Activated naive CD8-positive, alpha-beta T cell (primary cell): ENCODE measurements at regions not wholly inside any gene's neighbourhood (a gene's known extent, or its start where the extent isn't known, plus 50 kb on each side); places are given as distances from the start of the nearest gene placed in this dataset.

Experiments
- H3K27ac Mint-ChIP-seq: one replicate; pipeline ENCODE4 v1.8.0; 2021; ENCODE audit warnings: mixed read lengths
- H3K27me3 Mint-ChIP-seq: one replicate; pipeline ENCODE4 v1.8.0; 2021; ENCODE audit warnings: mixed read lengths
- H3K36me3 Mint-ChIP-seq: one replicate; pipeline ENCODE4 v1.8.0; 2021; ENCODE audit warnings: mixed read lengths
- H3K4me1 Mint-ChIP-seq: one replicate; pipeline ENCODE4 v1.8.0; 2021; ENCODE audit warnings: low read depth, mixed read lengths
- H3K4me3 Mint-ChIP-seq: one replicate; pipeline ENCODE4 v1.8.0; 2021; ENCODE audit warnings: mild to moderate bottlenecking, mixed read lengths
- H3K9me3 Mint-ChIP-seq: one replicate; pipeline ENCODE4 v1.8.0; 2021; ENCODE audit warnings: low read depth, mixed read lengths

DNA sequence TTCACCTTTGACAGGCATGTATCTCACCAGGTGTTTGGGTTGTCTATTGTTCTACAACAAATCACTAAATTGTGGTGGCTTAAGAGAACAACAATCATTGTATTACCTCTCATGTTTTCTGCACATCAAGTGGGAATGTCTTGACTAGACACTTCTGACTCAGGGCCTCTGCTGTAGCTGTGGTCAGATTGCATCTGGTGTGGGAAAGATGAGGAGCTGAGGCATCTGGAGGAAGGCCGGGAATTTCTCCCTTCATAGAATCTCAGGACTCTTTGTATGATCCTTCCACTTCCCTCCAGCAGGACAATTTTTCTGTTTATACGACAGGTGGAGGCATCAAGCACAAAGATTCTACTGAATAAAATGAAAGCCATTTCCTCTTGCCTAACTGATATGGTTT, 511.8 kb upstream of the NBEA start:
- Mint-ChIP-seq H3K27me3 (no peaks in the 10 kb centered on the region), H3K4me3 (no peak overlapping the region), H3K9me3 (no peaks in the 10 kb centered on the region), H3K4me1 (no peaks in the 10 kb centered on the region), H3K36me3 (no peaks in the 10 kb centered on the region), H3K27ac (no peak overlapping the region)

DNA sequence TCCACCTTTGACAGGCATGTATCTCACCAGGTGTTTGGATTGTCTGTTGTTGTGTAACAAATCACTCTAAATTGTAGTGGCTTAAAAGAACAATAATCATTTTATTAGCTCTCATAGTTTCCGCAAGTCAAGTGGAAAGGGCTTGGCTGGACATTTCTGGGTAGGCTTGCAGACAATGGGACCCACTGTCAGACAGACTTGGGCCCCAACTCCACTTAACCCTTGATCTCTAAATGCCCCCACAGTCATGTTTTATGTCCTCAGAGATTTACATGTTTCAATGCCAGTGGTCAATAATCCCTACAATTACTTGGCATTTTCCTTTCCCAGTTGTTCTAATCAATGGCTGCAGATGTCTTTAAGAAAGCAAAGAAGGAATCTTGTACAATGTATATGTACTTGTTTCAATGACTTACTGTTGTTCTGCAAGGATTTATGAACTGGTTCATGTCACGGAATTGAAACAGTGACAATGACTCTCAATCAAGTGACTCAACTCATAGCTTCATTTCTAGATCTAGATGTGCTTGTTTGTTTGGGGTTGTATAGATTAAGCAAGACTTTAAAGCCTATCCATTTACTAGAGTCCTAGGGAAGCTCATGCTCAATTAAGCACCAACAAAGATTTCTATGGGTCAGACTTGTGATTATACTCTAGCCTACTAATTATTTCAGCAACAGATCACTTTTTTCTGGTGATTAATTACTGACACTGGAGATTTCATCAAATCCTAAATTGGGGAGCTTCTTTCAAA, 510.1 kb upstream of the NBEA start:
- no peak overlapping the region for H3K4me3 Mint-ChIP-seq
- H3K36me3 Mint-ChIP-seq = no peaks in the 10 kb centered on the region
- no peaks in the 10 kb centered on the region for H3K9me3 Mint-ChIP-seq
- no peak overlapping the region for H3K27ac Mint-ChIP-seq
- H3K27me3 Mint-ChIP-seq = no peaks in the 10 kb centered on the region
- no peaks in the 10 kb centered on the region for H3K4me1 Mint-ChIP-seq

DNA sequence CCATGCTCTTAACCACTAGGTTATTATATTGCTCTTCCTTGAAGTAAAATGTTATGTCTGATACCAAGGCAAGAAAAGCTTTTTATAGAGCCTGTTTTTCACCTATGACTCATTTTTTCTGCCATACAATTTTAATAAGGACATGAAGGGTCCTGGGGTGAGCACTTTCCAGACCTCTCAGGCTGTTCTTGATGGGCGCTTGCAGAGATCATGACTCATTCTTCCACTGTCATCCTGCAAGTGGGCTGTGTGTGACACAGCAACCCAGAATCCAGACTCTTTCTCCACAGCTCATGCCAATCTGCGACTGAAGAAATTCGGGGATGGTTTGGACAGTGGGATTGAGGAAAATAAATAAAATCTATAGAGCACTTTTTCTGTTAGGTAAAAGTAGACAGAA, 506.7 kb upstream of the NBEA start:
- Mint-ChIP-seq H3K36me3 (no peaks in the 10 kb centered on the region), H3K9me3 (no peaks in the 10 kb centered on the region), H3K27me3 (no peaks in the 10 kb centered on the region), H3K27ac (no peak overlapping the region), H3K4me3 (no peak overlapping the region), H3K4me1 (no peaks in the 10 kb centered on the region)

DNA sequence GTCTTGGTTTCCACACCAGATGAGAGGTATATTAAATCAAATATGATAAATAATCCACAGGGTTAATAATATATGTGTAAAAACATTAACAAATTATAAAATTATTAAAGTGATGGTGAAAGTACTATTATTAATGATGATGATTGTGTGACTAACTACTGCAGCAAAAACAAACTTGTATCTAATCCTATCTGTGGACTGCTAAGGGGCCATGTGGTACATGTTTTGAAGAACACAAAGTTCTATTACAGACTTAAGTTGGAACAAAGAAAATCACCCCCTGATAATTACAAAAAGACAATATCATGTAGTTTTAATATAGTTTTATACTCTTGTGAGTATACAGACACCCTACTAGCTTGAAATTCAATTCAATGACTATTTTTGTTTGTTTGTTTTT, 504.2 kb upstream of the NBEA start:
- Mint-ChIP-seq H3K4me3 (no peak overlapping the region), H3K36me3 (no peaks in the 10 kb centered on the region)

DNA sequence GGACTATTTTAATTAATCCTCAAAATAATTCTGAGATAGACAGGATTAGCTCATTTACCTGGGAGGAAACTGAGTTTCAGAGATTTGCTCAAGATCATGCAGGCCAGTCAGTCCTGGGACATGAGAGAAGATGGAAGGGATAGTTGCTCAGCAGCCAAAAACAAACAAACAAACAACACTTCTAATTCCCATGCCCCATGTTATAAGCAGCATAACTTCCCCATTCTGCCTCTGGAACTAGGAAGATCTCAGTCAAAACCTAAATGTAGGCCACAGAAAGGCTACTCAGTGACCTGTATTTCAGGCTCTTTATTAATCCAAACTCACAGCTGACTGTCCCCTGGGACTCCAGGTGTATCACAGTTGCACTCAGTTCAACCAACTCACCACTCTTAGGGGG, 489.2 kb upstream of the NBEA start:
- H3K9me3 Mint-ChIP-seq = no peaks in the 10 kb centered on the region
- no peaks in the 10 kb centered on the region for H3K4me1 Mint-ChIP-seq
- no peak overlapping the region for H3K27ac Mint-ChIP-seq
- H3K27me3 Mint-ChIP-seq = peaks cover 4% of the 10 kb centered on the region
- H3K36me3 Mint-ChIP-seq = peaks cover 2% of the 10 kb centered on the region
- H3K4me3 Mint-ChIP-seq = no peak overlapping the region

More for the DNA sequence above, 504.2 kb upstream of the NBEA start:
- Mint-ChIP-seq H3K27me3 (no peaks in the 10 kb centered on the region), H3K27ac (no peak overlapping the region), H3K9me3 (no peaks in the 10 kb centered on the region), H3K4me1 (no peaks in the 10 kb centered on the region)

DNA sequence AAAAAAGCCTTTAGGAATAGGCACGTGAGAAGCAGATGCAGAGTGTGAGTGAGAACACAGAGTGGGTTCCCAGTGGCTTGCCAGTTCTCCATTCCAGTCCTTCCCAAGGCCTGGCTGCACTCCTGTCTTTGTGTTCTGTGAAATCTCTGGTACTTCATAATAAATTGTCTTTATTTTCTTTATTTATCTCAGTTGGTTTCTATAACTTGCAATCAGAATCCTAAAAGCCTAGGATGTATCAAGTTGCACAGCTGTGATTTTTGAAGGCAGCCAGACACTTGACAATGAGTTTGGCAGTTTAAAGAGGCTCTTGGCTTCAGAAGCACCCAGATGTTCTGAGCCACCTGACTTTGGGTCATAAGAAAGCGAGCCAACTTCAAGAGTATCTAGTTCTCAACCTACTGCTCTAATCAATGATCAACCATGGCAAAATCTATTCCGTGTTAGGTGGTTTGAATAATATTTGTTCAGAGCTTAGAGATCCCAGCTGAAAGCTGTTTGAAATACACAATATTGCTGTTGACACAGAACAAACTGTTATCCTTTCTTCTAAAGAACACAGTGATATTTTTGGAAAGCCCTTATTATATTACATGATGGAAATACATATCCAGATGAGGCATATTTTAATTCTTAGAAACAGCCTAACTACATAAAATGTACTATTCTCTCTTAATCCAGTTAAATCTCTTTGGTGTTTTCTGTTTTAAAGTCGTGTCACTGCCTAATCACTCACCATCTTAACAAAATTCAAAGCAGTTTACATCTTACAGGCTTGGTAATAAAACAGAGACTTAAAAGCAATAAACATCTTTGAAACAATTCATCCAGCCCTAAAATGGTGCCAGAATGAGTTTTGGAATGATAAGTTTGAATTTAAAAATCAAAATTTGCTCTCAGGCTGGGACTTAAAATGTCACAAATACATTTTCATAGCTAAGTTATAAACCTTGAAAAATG, 483.0 kb upstream of the NBEA start:
- Mint-ChIP-seq H3K27ac (no peak overlapping the region), H3K4me3 (no peak overlapping the region), H3K27me3 (peaks cover 4% of the 10 kb centered on the region), H3K4me1 (no peaks in the 10 kb centered on the region), H3K36me3 (peaks cover 2% of the 10 kb centered on the region), H3K9me3 (no peaks in the 10 kb centered on the region)

DNA sequence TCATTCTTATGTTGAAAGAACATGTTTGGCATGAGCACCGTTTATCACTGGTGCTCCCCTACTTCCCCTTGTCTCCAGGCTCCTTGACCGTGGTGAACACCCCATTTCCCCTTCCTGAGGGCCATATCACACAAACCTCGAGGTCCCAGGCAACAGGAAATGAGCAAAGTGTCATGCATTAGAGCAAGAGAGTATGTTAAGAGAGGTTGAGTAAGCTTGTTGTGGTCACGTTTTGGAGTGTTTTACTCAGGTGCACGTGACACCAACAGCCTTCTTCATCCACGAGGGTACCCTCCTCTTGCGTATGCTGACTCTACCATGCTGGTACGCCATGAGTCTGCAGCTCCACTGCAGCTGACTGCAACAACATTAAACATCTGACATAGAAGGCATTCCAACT, 482.2 kb upstream of the NBEA start:
- Mint-ChIP-seq H3K27me3 (peaks cover 1% of the 10 kb centered on the region), H3K27ac (no peak overlapping the region), H3K9me3 (no peaks in the 10 kb centered on the region), H3K4me3 (no peak overlapping the region), H3K36me3 (peaks cover 2% of the 10 kb centered on the region), H3K4me1 (no peaks in the 10 kb centered on the region)

DNA sequence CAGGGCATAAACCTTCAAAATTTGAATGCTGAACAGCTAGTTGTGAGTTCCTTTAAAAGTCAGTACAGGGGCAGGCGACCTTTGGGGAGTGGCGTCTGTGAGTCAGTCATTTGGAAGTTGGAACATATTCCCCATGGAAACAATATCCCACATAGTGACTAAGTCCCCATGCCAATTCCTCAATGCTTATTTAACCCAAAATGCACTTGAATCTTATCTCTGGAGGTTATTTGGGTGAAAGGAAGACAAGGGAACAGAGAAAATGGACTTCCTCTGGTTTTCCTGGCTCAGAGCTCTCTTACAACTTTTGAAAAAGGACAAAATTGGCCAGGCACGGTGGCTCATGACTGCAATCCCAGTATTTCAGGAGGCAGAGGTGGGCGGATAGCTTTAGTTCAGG, 479.2 kb upstream of the NBEA start:
- no peaks in the 10 kb centered on the region for H3K27me3 Mint-ChIP-seq
- no peak overlapping the region for H3K27ac Mint-ChIP-seq
- H3K4me1 Mint-ChIP-seq = no peaks in the 10 kb centered on the region
- no peaks in the 10 kb centered on the region for H3K36me3 Mint-ChIP-seq
- no peaks in the 10 kb centered on the region for H3K9me3 Mint-ChIP-seq
- no peak overlapping the region for H3K4me3 Mint-ChIP-seq

DNA sequence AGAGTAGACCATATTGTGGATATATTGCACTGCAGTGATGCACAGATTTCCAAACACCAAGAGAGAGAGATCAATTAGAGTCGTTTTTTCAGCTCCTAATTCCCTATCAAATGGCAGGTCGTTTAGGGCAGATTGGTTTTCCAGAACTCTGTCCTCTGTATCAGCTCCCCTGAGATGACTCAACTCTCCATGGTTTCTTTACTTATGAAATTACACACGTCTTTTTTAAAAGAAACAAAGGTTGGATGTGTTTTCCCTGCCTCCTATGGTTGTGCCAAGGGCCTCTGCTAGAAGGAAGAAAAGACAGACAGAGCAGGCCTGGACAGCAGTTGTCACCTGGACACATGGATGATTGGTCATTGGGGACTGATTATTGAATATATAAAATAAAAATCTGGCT, 478.1 kb upstream of the NBEA start:
- Mint-ChIP-seq H3K36me3 (no peaks in the 10 kb centered on the region), H3K4me1 (no peaks in the 10 kb centered on the region), H3K4me3 (no peak overlapping the region), H3K27me3 (no peaks in the 10 kb centered on the region), H3K27ac (no peak overlapping the region), H3K9me3 (no peaks in the 10 kb centered on the region)

DNA sequence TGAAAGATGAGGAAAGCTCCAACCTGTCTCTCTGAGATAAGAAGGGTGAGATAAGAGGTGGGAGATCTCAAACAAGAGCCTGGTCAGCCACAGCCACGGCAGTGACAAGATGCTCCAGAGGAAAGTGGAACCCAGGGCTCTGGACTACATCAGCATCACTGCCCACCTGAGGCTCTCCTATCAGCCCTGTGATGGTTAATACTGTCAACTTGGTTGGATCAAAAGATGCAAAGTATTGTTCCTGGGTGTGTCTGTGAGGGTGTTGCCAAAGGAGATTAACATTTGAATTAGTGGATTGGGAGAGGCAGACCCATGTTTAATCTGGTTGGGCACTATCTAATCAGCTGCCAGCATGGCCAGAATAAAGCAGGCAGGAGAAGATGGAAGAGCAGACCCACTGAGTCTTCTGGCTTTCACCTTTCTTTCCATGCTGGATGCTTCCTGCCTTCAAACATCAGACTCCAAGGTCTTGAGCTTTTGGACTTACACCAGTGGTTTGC, 476.6 kb upstream of the NBEA start:
- H3K4me1 Mint-ChIP-seq = no peaks in the 10 kb centered on the region
- H3K36me3 Mint-ChIP-seq = no peaks in the 10 kb centered on the region
- no peaks in the 10 kb centered on the region for H3K27me3 Mint-ChIP-seq
- H3K27ac Mint-ChIP-seq = no peak overlapping the region
- no peaks in the 10 kb centered on the region for H3K9me3 Mint-ChIP-seq
- no peak overlapping the region for H3K4me3 Mint-ChIP-seq

DNA sequence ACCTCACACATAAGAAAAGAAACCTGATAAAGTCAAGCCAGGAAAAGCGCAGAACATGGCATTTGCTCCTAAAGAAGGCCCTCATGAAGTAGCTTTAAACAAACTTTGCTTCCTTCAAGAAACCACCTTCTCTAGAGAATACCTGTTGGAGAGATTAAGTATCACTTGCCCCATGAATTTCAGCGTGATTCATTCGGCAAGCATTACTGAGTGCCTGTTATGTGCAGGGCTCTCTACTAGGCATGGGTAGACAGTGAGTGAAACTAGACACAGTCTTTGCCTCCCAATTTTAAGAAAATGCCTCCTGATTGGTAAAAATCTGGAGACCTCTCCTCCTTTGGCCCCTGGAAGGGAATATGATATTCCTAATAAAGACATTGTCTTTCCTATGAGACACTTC, 475.8 kb upstream of the NBEA start:
- H3K4me3 Mint-ChIP-seq = no peak overlapping the region
- H3K27me3 Mint-ChIP-seq = no peaks in the 10 kb centered on the region
- no peaks in the 10 kb centered on the region for H3K4me1 Mint-ChIP-seq
- no peaks in the 10 kb centered on the region for H3K9me3 Mint-ChIP-seq
- no peak overlapping the region for H3K27ac Mint-ChIP-seq
- H3K36me3 Mint-ChIP-seq = no peaks in the 10 kb centered on the region

DNA sequence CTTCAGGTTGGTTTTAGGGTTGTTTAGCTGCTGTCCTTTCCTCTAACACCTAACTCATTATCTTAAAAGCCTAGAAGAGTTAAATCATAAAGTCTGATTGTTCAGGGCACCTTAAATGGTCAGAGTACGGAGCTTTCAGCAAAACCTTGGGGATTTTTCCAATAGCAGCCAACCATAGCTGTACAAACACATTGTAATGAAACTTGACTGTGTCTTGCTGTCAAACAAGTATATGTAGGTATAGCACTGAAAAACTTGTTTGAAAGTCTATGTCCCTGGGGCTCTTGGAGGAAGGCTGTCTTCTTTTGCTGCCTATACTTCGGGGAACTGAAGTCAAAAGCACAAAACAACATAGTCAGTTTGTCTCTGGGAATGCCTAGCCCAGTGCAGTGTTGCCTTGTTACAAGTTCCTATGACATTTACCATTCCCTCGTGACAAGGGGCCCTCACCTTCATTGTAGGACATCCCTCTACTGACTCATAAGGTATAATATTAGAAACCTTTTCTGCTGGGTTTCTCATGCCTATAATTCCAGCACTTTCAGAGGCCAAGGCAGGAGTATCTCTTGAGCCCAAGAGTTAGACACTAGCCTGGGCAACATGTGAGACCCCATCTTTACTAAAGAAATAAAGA, 474.5 kb upstream of the NBEA start:
- Mint-ChIP-seq H3K27me3 (no peaks in the 10 kb centered on the region), H3K4me1 (no peaks in the 10 kb centered on the region), H3K9me3 (no peaks in the 10 kb centered on the region), H3K4me3 (no peak overlapping the region), H3K27ac (no peak overlapping the region), H3K36me3 (no peaks in the 10 kb centered on the region)

DNA sequence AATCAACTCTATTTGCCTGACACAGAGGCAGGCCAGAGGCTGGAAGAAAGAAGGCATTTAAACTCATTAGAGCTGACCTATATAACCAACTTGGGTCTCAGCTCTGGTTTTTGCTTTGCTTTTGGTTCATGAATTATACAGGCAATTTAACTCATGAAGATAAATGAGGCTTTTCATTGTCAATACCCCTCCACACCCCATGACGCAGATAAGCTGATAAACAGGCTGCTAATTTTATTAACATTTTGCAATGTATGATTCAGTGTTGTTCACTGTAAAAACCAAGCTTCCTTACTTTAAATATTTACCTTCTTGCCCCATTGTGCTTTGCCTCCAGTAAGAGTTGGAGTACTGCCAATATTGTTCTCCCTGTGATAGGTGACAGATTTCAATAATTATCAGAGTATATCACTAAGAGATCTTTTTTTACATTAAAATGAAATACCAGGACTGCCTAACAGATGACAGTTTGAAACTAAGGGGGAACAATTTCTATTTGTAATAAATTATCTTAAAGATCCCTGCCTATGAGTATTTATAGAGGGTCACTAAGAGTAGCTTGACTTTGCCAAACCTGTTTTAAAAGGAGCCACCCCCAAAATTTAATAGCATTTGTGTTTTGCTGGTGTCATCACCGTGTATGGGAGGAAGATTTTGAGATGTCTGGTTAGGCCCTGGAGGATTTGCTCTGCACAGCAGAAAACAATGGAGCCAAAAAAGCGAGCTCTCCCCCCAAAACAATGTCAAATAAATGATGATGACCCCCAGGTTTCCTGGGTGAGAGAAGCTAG, 472.7 kb upstream of the NBEA start:
- H3K9me3 Mint-ChIP-seq = no peaks in the 10 kb centered on the region
- H3K36me3 Mint-ChIP-seq = no peaks in the 10 kb centered on the region
- H3K27me3 Mint-ChIP-seq = no peaks in the 10 kb centered on the region
- H3K4me3 Mint-ChIP-seq = no peak overlapping the region
- H3K4me1 Mint-ChIP-seq = no peaks in the 10 kb centered on the region
- H3K27ac Mint-ChIP-seq = no peak overlapping the region

DNA sequence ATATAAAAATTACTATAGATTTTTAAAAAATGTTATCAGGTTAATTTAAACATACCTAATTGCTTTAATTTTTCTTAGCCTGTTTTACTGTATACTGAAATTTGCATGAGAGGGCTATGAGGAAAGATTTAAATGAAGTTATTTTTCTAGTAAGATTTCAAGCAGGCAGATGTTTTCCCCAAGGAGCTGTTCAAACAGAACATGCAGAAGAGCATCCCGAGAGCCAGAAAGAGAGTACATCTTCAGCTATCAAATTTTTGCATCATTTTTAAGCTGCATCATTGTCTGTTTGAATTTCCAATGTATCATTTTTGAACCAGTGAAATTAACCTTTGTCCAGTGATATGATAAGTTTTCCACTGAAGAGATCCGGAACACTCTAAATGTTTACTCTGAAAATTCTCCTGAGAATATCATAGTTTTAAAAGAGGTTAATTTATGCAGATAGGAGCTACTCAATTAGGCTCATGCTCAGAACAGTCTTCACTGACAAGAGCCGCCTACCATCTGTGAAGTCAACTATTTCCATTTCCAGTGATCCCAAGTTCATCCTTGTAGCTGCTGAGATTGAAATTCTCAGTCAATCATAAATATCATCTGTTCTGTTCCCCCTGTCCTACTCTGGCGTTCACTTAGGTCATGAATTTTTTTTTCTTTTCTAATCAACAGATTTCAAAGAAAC, 467.7 kb upstream of the NBEA start:
- H3K27ac Mint-ChIP-seq = no peak overlapping the region
- H3K4me3 Mint-ChIP-seq = no peak overlapping the region
- no peaks in the 10 kb centered on the region for H3K4me1 Mint-ChIP-seq
- H3K9me3 Mint-ChIP-seq = peaks cover 3% of the 10 kb centered on the region
- H3K36me3 Mint-ChIP-seq = no peaks in the 10 kb centered on the region
- H3K27me3 Mint-ChIP-seq = no peaks in the 10 kb centered on the region
